Neural cell (in vitro differentiated cells): ENCODE measurements at regions not wholly inside any gene's neighbourhood (a gene's known extent, or its start where the extent isn't known, plus 50 kb on each side); places are given as distances from the start of the nearest gene placed in this dataset.

ENCODE experiments used
- H2AFZ ChIP-seq: fragments of 200-600, 300-800 bp; sonication (generic), shearing (Covaris generic); 2 replicates; pipeline ENCODE4 v1.6.0; 2014; ENCODE audit warnings: low read depth, mild to moderate bottlenecking, antibody characterized with exemption, low read length, moderate library complexity
- H3F3A ChIP-seq: fragments of 200-600 bp; shearing (Covaris generic); 2 replicates; pipeline ENCODE4 v1.6.1; 2016; ENCODE audit warnings: mild to moderate bottlenecking, moderate library complexity, mixed read lengths, antibody characterized with exemption, low read length; ENCODE audit not compliant: insufficient read depth, poor library complexity, severe bottlenecking
- H3K27ac ChIP-seq: fragments of 200-600, 300-800 bp; sonication (generic), shearing (Covaris generic); 2 replicates; pipeline ENCODE4 v1.5.1; 2014; ENCODE audit warnings: mild to moderate bottlenecking, low read length, moderate library complexity
- H3K27me3 ChIP-seq: fragments of 300-800, 200-600 bp; sonication (generic), shearing (Covaris generic); 2 replicates; pipeline ENCODE4 v1.6.0; 2014; ENCODE audit warnings: mild to moderate bottlenecking, low read depth, low read length, moderate library complexity; ENCODE audit not compliant: insufficient read depth
- H3K36me3 ChIP-seq: fragments of 300-800, 200-600 bp; sonication (generic), shearing (Covaris generic); 2 replicates; pipeline ENCODE4 v1.5.1; 2014; ENCODE audit warnings: mild to moderate bottlenecking, antibody characterized with exemption, low read length, moderate library complexity; ENCODE audit not compliant: insufficient read depth
- H3K4me2 ChIP-seq: fragments of 300-800, 200-600 bp; sonication (generic), shearing (Covaris generic); 2 replicates; pipeline ENCODE4 v1.6.0; 2014; ENCODE audit warnings: mild to moderate bottlenecking, low read length
- H3K4me3 ChIP-seq: fragments of 300-800, 200-600 bp; sonication (generic), shearing (Covaris generic); 2 replicates; pipeline ENCODE4 v1.5.1; 2014; ENCODE audit warnings: mild to moderate bottlenecking, low read length, moderate library complexity
- H3K79me2 ChIP-seq: fragments of 200-600 bp; shearing (Covaris generic); replicated peaks from 2 replicates; pipeline ENCODE4 v1.6.0; 2014; ENCODE audit warnings: mild to moderate bottlenecking, low read length, moderate library complexity; ENCODE audit not compliant: insufficient read depth
- H3K9ac ChIP-seq: fragments of 300-800, 200-600 bp; sonication (generic), shearing (Covaris generic); 2 replicates; pipeline ENCODE4 v1.6.1; 2016; ENCODE audit warnings: mild to moderate bottlenecking, low read length, mixed read lengths
- H3K9me2 ChIP-seq: fragments of 200-600 bp; shearing (Covaris generic); 2 replicates; pipeline ENCODE4 v1.6.1; 2016; ENCODE audit warnings: mild to moderate bottlenecking, low read length, mixed read lengths; ENCODE audit not compliant: insufficient read depth
- H3K9me3 ChIP-seq: fragments of 200-600, 300-800 bp; sonication (generic), shearing (Covaris generic); 2 replicates; pipeline ENCODE4 v1.6.1; 2016; ENCODE audit warnings: mild to moderate bottlenecking, mixed run types, low read length, moderate library complexity, mixed read lengths
- H4K20me1 ChIP-seq: fragments of 200-600 bp; shearing (Covaris generic); 2 replicates; pipeline ENCODE4 v1.6.1; 2016; ENCODE audit warnings: mild to moderate bottlenecking, mixed run types; ENCODE audit not compliant: insufficient read depth
- EP300 ChIP-seq: fragments of 450-650 bp; conservative IDR thresholded peaks from 2 replicates; pipeline ENCODE4 v1.6.1; 2014; ENCODE audit warnings: antibody characterized with exemption, mild to moderate bottlenecking, moderate library complexity; ENCODE audit not compliant: poor library complexity, severe bottlenecking
- EZH2 ChIP-seq: fragments of 200-600, 300-800 bp; shearing (Covaris generic), sonication (generic); IDR thresholded peaks from 2 replicates; pipeline ENCODE4 v1.6.1; 2014; ENCODE audit warnings: antibody characterized with exemption, low read length, borderline replicate concordance, mild to moderate bottlenecking; ENCODE audit not compliant: insufficient read depth, poor library complexity, severe bottlenecking
- MXI1 ChIP-seq: fragments of 450-650 bp; conservative IDR thresholded peaks from 2 replicates; pipeline ENCODE4 v1.6.1; 2014; ENCODE audit warnings: antibody characterized with exemption, mild to moderate bottlenecking; ENCODE audit not compliant: poor library complexity, severe bottlenecking
- POLR2AphosphoS5 ChIP-seq: IDR thresholded peaks from 2 replicates; pipeline ENCODE4 v1.6.1; 2012
- RAD21 ChIP-seq: fragments of 450-650 bp; conservative IDR thresholded peaks from 2 replicates; pipeline ENCODE4 v1.6.1; 2014; ENCODE audit warnings: antibody characterized with exemption, mild to moderate bottlenecking, moderate library complexity
- SMC3 ChIP-seq: fragments of 450-650 bp; conservative IDR thresholded peaks from 2 replicates; pipeline ENCODE4 v1.6.1; 2014; ENCODE audit warnings: antibody characterized with exemption, mild to moderate bottlenecking, moderate library complexity; ENCODE audit not compliant: poor library complexity
- TAF1 ChIP-seq: IDR thresholded peaks from 2 replicates; pipeline ENCODE4 v1.6.1; 2012; ENCODE audit warnings: low read depth
- TF ChIP-seq, protein P1 (sequence below): IDR thresholded peaks from 2 replicates; pipeline ENCODE4 v1.6.1; 2012; ENCODE audit warnings: borderline replicate concordance
- TF ChIP-seq, protein P2 (sequence below): fragments of 450-650 bp; IDR thresholded peaks from 2 replicates; pipeline ENCODE4 v1.5.1; 2014; ENCODE audit warnings: antibody characterized with exemption, mild to moderate bottlenecking, moderate library complexity; ENCODE audit not compliant: poor library complexity, severe bottlenecking

DNA sequence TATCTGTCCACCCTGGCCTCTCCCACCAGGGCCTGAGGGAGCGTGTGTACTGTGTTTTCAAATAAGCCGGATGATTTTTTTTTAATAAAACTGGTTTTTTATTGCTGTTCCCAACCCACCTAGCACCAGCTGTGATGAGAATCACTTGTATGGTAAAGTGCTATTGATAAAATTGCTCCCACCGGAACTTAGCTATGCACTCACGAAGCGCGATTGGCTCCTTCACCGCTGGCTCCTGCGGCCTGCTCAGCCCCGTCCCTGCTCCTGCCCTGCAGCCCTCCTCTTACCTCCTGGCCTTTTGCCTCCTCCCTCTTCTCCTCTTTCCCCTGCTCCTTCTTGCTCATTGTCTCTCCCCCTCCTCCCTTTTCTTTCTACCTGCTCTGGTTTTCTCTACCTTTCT lies 183.7 kb downstream of the TLE3 start:
- no peaks in the 10 kb centered on the region for H3K79me2 ChIP-seq
- H3K27me3 ChIP-seq: no peaks in the 10 kb centered on the region
- no peak overlapping the region for H3K4me2 ChIP-seq
- no peaks in the 10 kb centered on the region for H3F3A ChIP-seq
- no peaks in the 10 kb centered on the region for H4K20me1 ChIP-seq
- H3K27ac ChIP-seq: no peak overlapping the region
- TF ChIP-seq, protein P1, sequence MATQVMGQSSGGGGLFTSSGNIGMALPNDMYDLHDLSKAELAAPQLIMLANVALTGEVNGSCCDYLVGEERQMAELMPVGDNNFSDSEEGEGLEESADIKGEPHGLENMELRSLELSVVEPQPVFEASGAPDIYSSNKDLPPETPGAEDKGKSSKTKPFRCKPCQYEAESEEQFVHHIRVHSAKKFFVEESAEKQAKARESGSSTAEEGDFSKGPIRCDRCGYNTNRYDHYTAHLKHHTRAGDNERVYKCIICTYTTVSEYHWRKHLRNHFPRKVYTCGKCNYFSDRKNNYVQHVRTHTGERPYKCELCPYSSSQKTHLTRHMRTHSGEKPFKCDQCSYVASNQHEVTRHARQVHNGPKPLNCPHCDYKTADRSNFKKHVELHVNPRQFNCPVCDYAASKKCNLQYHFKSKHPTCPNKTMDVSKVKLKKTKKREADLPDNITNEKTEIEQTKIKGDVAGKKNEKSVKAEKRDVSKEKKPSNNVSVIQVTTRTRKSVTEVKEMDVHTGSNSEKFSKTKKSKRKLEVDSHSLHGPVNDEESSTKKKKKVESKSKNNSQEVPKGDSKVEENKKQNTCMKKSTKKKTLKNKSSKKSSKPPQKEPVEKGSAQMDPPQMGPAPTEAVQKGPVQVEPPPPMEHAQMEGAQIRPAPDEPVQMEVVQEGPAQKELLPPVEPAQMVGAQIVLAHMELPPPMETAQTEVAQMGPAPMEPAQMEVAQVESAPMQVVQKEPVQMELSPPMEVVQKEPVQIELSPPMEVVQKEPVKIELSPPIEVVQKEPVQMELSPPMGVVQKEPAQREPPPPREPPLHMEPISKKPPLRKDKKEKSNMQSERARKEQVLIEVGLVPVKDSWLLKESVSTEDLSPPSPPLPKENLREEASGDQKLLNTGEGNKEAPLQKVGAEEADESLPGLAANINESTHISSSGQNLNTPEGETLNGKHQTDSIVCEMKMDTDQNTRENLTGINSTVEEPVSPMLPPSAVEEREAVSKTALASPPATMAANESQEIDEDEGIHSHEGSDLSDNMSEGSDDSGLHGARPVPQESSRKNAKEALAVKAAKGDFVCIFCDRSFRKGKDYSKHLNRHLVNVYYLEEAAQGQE: no peak
- TF ChIP-seq SMC3 (no peak), POLR2AphosphoS5 (no peak), EP300 (no peak), MXI1 (no peak), RAD21 (no peak), EZH2 (no peak), TAF1 (no peak)
- TF ChIP-seq, protein P2, sequence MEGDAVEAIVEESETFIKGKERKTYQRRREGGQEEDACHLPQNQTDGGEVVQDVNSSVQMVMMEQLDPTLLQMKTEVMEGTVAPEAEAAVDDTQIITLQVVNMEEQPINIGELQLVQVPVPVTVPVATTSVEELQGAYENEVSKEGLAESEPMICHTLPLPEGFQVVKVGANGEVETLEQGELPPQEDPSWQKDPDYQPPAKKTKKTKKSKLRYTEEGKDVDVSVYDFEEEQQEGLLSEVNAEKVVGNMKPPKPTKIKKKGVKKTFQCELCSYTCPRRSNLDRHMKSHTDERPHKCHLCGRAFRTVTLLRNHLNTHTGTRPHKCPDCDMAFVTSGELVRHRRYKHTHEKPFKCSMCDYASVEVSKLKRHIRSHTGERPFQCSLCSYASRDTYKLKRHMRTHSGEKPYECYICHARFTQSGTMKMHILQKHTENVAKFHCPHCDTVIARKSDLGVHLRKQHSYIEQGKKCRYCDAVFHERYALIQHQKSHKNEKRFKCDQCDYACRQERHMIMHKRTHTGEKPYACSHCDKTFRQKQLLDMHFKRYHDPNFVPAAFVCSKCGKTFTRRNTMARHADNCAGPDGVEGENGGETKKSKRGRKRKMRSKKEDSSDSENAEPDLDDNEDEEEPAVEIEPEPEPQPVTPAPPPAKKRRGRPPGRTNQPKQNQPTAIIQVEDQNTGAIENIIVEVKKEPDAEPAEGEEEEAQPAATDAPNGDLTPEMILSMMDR: no peak
- no peaks in the 10 kb centered on the region for H3K36me3 ChIP-seq
- no peak overlapping the region for H3K4me3 ChIP-seq
- no peaks in the 10 kb centered on the region for H3K9me2 ChIP-seq
- no peaks in the 10 kb centered on the region for H3K9me3 ChIP-seq
- no peak overlapping the region for H3K9ac ChIP-seq
- H2AFZ ChIP-seq: no peak overlapping the region

DNA sequence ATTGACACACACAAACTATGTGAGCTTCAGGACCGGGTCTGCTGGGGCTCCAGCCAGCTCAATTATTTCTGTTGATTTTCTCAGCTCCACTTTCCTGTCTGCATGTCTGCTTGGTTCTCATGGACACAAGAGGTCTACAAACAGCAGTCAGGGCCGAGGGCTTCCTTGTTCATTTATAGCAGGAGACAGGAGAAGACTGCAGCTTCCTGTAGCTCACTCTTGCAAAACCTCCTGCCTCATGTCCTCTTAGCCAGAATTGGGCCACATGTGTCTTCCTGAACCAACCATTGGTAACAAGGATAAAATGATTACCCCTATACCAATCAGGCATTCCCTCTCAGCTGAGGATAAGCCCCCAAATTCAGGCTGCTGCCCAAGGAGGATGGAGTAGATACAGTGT lies 182.8 kb downstream of the TLE3 start:
- Histone ChIP-seq H3K4me3 (no peak overlapping the region), H3K9me3 (no peaks in the 10 kb centered on the region), H3K36me3 (no peaks in the 10 kb centered on the region), H3K79me2 (no peaks in the 10 kb centered on the region), H3K9ac (no peak overlapping the region), H3K9me2 (no peaks in the 10 kb centered on the region), H3K27me3 (no peaks in the 10 kb centered on the region), H3K27ac (no peak overlapping the region), H4K20me1 (no peaks in the 10 kb centered on the region), H3F3A (no peaks in the 10 kb centered on the region), H3K4me2 (no peak overlapping the region), H2AFZ (no peak overlapping the region)
- no peak for TF ChIP-seq TAF1
- TF ChIP-seq RAD21: no peak
- TF ChIP-seq EZH2: no peak
- TF ChIP-seq, protein P1: no peak
- TF ChIP-seq MXI1: no peak
- TF ChIP-seq SMC3: no peak
- TF ChIP-seq, protein P2: no peak
